ENCODE measurements at regions not wholly inside any gene's neighbourhood (a gene's known extent, or its start where the extent isn't known, plus 50 kb on each side); places are given as distances from the start of the nearest gene placed in this dataset.
"Not testable (repeated sequence)": the region's sequence is repeated elsewhere in the genome, so short reads cannot be mapped to it uniquely, and the experiment has no call there.

GRCh38 chr1:228870041-228870713, 134.9 kb downstream of the RHOU start:
- no peak for DNase-seq

- no peak for DNase-seq
These were observed 136.2 kb downstream of the RHOU start for GRCh38 chr1:228871314-228872061.

GRCh38 chr1:228872080-228872479, 136.8 kb downstream of the RHOU start:
- no peak for DNase-seq

- DNase-seq, result no peak
These were observed 138.4 kb downstream of the RHOU start for GRCh38 chr1:228873709-228874108.

GRCh38 chr1:228875741-228876140, 140.5 kb downstream of the RHOU start:
- no peak for DNase-seq

GRCh38 chr1:228876187-228876586, 140.9 kb downstream of the RHOU start:
- DNase-seq, result no peak

- DNase-seq, result no peak
These were observed 143.9 kb downstream of the RHOU start for GRCh38 chr1:228879164-228879563.

- DNase-seq, result no peak
These were observed 146.9 kb downstream of the RHOU start for GRCh38 chr1:228882041-228882770.

- no peak for DNase-seq
These were observed 147.6 kb downstream of the RHOU start for GRCh38 chr1:228882771-228883450.

GRCh38 chr1:228883535-228883934, 148.3 kb downstream of the RHOU start:
- DNase-seq, result no peak

- DNase-seq, result no peak
These were observed 148.9 kb downstream of the RHOU start for GRCh38 chr1:228884196-228884595.

- no peak for DNase-seq
These were observed 149.6 kb downstream of the RHOU start for GRCh38 chr1:228884615-228885566.

GRCh38 chr1:228885845-228886244, 150.6 kb downstream of the RHOU start:
- DNase-seq, result no peak

- no peak for DNase-seq
These were observed 151.8 kb downstream of the RHOU start for GRCh38 chr1:228887101-228887500.

GRCh38 chr1:228887960-228888359, 152.7 kb downstream of the RHOU start:
- no peak for DNase-seq

- DNase-seq, result no peak
These were observed 154.0 kb downstream of the RHOU start for GRCh38 chr1:228889289-228889688.

- DNase-seq, result no peak
These were observed 156.2 kb downstream of the RHOU start for GRCh38 chr1:228891272-228892034.

- DNase-seq, result not testable (repeated sequence)
These were observed 156.9 kb downstream of the RHOU start for GRCh38 chr1:228892200-228892599.

GRCh38 chr1:228894442-228894989, 159.2 kb downstream of the RHOU start:
- no peak for DNase-seq

GRCh38 chr1:228897901-228898300, 162.6 kb downstream of the RHOU start:
- no peak for DNase-seq

- DNase-seq, result no peak
These were observed 163.3 kb downstream of the RHOU start for GRCh38 chr1:228898582-228898992.

All from NCI-H1436 treated with DMSO at 0.1 percent for 48 hours (cell line).